ENCODE measurements at regions not wholly inside any gene's neighbourhood (a gene's known extent, or its start where the extent isn't known, plus 50 kb on each side); places are given as distances from the start of the nearest gene placed in this dataset.

DNA sequence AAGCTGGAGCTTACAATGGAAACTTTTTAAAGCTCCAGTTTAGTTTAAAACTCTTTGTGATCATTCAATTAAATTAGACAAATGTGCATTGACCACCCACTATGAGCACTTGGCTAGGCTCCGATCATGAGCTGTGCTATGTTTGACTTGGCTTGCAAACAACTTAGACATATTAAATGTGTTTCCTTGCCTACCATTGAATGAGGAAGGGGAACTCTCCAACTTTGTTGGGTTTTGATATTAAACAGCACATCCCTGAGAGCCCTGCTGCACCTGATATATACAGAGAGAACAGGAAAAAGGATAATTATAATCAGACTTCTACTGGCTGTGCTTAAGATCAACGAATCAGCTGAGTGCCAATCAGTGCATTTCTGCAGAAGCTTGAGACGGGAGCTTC is 71.4 kb upstream of the ADGRL3 start:
- DNase-seq (ENCODE audit: low read depth, low spot score), result no peak
- CTCF ChIA-PET, result no interaction called here
- POLR2A ChIA-PET, result no interaction called here

DNA sequence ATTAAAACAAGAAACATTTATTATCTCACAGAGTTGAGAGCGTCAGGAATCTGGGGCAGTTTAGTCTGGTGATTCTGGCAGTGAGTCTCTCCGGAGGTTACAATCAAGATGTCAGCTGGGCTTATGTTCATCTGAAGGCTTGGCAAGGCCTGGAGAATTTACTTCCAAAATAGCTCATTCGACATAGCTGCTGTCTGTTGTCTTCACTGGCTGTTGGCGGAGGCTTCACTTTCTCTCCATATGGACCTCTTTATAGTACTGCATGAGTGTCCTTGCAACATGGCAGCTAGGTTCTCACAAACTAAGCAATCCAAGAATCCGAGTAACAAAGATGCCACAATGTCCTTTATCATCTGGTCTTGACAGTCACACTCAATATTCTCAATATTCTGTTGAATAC is 70.2 kb upstream of the ADGRL3 start:
- ChIA-PET POLR2A (no interaction called here), CTCF (no interaction called here)
- TF ChIP-seq, protein P1, sequence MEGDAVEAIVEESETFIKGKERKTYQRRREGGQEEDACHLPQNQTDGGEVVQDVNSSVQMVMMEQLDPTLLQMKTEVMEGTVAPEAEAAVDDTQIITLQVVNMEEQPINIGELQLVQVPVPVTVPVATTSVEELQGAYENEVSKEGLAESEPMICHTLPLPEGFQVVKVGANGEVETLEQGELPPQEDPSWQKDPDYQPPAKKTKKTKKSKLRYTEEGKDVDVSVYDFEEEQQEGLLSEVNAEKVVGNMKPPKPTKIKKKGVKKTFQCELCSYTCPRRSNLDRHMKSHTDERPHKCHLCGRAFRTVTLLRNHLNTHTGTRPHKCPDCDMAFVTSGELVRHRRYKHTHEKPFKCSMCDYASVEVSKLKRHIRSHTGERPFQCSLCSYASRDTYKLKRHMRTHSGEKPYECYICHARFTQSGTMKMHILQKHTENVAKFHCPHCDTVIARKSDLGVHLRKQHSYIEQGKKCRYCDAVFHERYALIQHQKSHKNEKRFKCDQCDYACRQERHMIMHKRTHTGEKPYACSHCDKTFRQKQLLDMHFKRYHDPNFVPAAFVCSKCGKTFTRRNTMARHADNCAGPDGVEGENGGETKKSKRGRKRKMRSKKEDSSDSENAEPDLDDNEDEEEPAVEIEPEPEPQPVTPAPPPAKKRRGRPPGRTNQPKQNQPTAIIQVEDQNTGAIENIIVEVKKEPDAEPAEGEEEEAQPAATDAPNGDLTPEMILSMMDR (IDR thresholded peaks at IDR 0.05; ENCODE audit: insufficient read depth, low read length, missing control alignments), result no peak
- no peak overlapping the region for H3K4me3 ChIP-seq (ENCODE audit: low read depth, low read length)
- DNase-seq (ENCODE audit: low read depth, low spot score), result no peak

More for the DNA sequence above, 71.4 kb upstream of the ADGRL3 start:
- H3K4me3 ChIP-seq (ENCODE audit: low read depth, low read length), result no peak overlapping the region
- TF ChIP-seq, protein P1 (IDR thresholded peaks at IDR 0.05; ENCODE audit: insufficient read depth, low read length, missing control alignments), result no peak

DNA sequence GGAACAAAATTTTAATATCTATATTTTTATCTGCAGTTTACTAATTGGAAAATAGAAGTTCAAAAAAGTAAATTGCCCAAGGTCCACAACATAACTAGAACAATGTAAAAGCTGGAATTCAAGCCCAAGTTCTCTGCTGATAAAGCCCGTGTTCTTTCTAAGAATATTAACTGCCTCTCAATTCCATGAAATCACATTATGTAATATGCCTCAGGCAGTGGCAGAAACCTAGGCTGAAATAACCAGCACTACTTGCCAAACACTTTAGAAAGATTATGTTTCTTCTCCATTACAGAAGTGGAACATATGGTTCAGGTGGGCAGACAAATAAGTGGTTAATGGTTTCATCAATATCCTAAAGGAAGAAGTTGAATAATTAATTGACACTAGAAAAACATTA is 56.7 kb upstream of the ADGRL3 start:
- H3K4me3 ChIP-seq (ENCODE audit: low read depth, low read length), result no peak overlapping the region
- TF ChIP-seq, protein P1 (IDR thresholded peaks at IDR 0.05; ENCODE audit: insufficient read depth, low read length, missing control alignments), result no peak
- ChIA-PET POLR2A (no interaction called here), CTCF (no interaction called here)
- DNase-seq (ENCODE audit: low read depth, low spot score), result no peak

DNA sequence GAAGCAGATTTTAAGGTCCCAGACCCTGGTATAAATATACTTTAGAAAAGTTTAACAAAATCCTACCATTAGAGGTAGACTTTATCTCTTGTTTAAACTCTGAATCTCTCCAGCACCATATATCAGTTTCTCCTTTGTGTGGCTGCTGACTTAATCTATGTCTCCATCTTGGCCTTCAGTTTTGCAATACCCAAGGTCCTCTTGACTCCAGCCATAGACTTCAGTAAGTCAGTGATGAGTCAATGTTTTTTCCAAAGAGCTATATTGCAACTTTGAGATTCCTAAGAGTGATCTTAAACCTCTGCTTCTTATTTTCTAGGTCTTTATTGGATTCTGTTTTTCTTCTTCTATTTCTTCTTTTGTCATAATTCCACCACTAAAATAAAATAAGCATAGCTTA is 50.8 kb upstream of the ADGRL3 start:
- TF ChIP-seq, protein P1 (IDR thresholded peaks at IDR 0.05; ENCODE audit: insufficient read depth, low read length, missing control alignments), result no peak
- no peak for DNase-seq (ENCODE audit: low read depth, low spot score)
- CTCF ChIA-PET, result no interaction called here
- POLR2A ChIA-PET, result no interaction called here
- H3K4me3 ChIP-seq (ENCODE audit: low read depth, low read length), result no peak overlapping the region
